PC-3 (cell line): ENCODE measurements at regions not wholly inside any gene's neighbourhood (a gene's known extent, or its start where the extent isn't known, plus 50 kb on each side); places are given as distances from the start of the nearest gene placed in this dataset.
A peak's percentile ranks its signal among the peaks of the same experiment; 100 is the strongest.
"Not testable (repeated sequence)": the region's sequence is repeated elsewhere in the genome, so short reads cannot be mapped to it uniquely, and the experiment has no call there.

Experiments
- ATAC-seq: fragments of 200-7000 bp; cut with Tn5 transposase; 2 replicates; pipeline ENCODE4 v1.9.1; 2020; ENCODE audit warnings: mild to moderate bottlenecking, moderate library complexity
- BruUV-seq: library from RNA; stranded (reverse); fragments of 400-500 nt; replicated peaks from 2 replicates; lab custom pipeline; 2021; lab: Mats Ljungman, UMichigan
- CTCF ChIA-PET: fragments of 300-600 bp; sonication (Branson Sonifier 250); formaldehyde crosslinking; loops from one replicate; lab custom pipeline; 2022; ENCODE audit warnings: antibody characterized with exemption; lab: Charles Lee
- POLR2A ChIA-PET: fragments of 300-600 bp; sonication (Branson Sonifier 250); formaldehyde crosslinking; loops from one replicate; lab custom pipeline; 2022; ENCODE audit warnings: antibody characterized with exemption; ENCODE audit not compliant: unreplicated experiment; lab: Charles Lee
- DNase-seq: peaks from one replicate; pipeline ENCODE4 v3.0.0-alpha.2; 2015
- H2AFZ ChIP-seq: fragments of 300-600 bp; sonication (generic); 2 replicates; pipeline ENCODE4 v1.6.0; 2016; ENCODE audit warnings: antibody characterized with exemption, low read length
- H3F3A ChIP-seq: fragments of 300-600 bp; sonication (generic); one replicate; pipeline ENCODE4 v1.6.0; 2017; ENCODE audit warnings: antibody characterized with exemption, low read length, control low read depth, mild to moderate bottlenecking; ENCODE audit not compliant: unreplicated experiment
- H3K27ac ChIP-seq: fragments of 300-600 bp; sonication (generic); 2 replicates; pipeline ENCODE4 v1.5.1; 2016; ENCODE audit warnings: mild to moderate bottlenecking, low read length
- H3K27me3 ChIP-seq: fragments of 300-600 bp; sonication (generic); 2 replicates; pipeline ENCODE4 v1.6.1; 2016; ENCODE audit warnings: low read length, mixed read lengths
- H3K36me3 ChIP-seq: fragments of 300-600 bp; sonication (generic); 2 replicates; pipeline ENCODE4 v1.6.1; 2016; ENCODE audit warnings: low read depth, mixed run types, low read length, mixed read lengths
- H3K4me1 ChIP-seq: fragments of 300-600 bp; sonication (generic); 2 replicates; pipeline ENCODE4 v1.5.1; 2016; ENCODE audit warnings: low read length; ENCODE audit not compliant: insufficient read depth
- H3K4me2 ChIP-seq: fragments of 300-600 bp; sonication (generic); 2 replicates; pipeline ENCODE4 v1.6.0; 2016; ENCODE audit warnings: low read length
- H3K4me3 ChIP-seq: fragments of 300-600 bp; sonication (generic); 2 replicates; pipeline ENCODE4 v1.5.1; 2016; ENCODE audit warnings: mild to moderate bottlenecking, low read length, mixed read lengths
- H3K79me2 ChIP-seq: fragments of 300-600 bp; sonication (generic); 2 replicates; pipeline ENCODE4 v1.6.1; 2017; ENCODE audit warnings: low read length, mixed read lengths
- H3K9ac ChIP-seq: fragments of 300-600 bp; sonication (generic); 2 replicates; pipeline ENCODE4 v1.6.0; 2016; ENCODE audit warnings: mild to moderate bottlenecking, low read length
- H3K9me2 ChIP-seq: fragments of 300-600 bp; sonication (generic); replicated peaks from 2 replicates; pipeline ENCODE4 v1.6.1; 2016; ENCODE audit warnings: mixed run types, low read length, mixed read lengths
- H3K9me3 ChIP-seq: fragments of 300-600 bp; sonication (generic); 2 replicates; pipeline ENCODE4 v1.6.1; 2016; ENCODE audit warnings: low read length, mixed read lengths
- H4K20me1 ChIP-seq: fragments of 300-600 bp; sonication (generic); 2 replicates; pipeline ENCODE4 v1.6.1; 2016; ENCODE audit warnings: low read length, mixed read lengths
- CTCF ChIP-seq: fragments of 300-600 bp; sonication (generic); conservative IDR thresholded peaks from 2 replicates; pipeline ENCODE4 v1.5.1; 2017; ENCODE audit warnings: antibody characterized with exemption, low read depth, mild to moderate bottlenecking, low read length
- EZH2 ChIP-seq: fragments of 300-600 bp; sonication (generic); IDR thresholded peaks from one replicate; pipeline ENCODE4 v1.6.1; 2017; ENCODE audit warnings: antibody characterized with exemption, mild to moderate bottlenecking, low read length; ENCODE audit not compliant: unreplicated experiment
- EZH2phosphoT487 ChIP-seq: fragments of 300-600 bp; sonication (generic); IDR thresholded peaks from 2 replicates; pipeline ENCODE4 v1.6.1; 2018; ENCODE audit warnings: mild to moderate bottlenecking, antibody characterized with exemption, low read length, borderline replicate concordance
- intact Hi-C: fragments of 100-400 bp; cut with micrococcal nuclease; formaldehyde crosslinking; loops from 2 replicates; pipeline ENCODE4 v1.9.0; 2023

GRCh38 chr1:199918196-199918769 is 109.2 kb upstream of the NR5A2 start:
- Histone ChIP-seq H3K9me3 (no peaks in the 10 kb centered on the region), H3K4me1 (peaks cover 12% of the 10 kb centered on the region), H3F3A (no peaks in the 10 kb centered on the region), H3K79me2 (no peaks in the 10 kb centered on the region), H3K36me3 (no peaks in the 10 kb centered on the region), H2AFZ (no peak overlapping the region), H3K4me3 (no peak overlapping the region), H3K4me2 (peak overlapping the region; percentile 5; the same call in 1 of the 2 replicates), H4K20me1 (no peaks in the 10 kb centered on the region), H3K9ac (no peak overlapping the region), H3K9me2 (no peaks in the 10 kb centered on the region), H3K27me3 (no peaks in the 10 kb centered on the region), H3K27ac (no peak overlapping the region)
- no peak for TF ChIP-seq CTCF
- TF ChIP-seq EZH2, result no peak
- no peak for TF ChIP-seq EZH2phosphoT487
- POLR2A ChIA-PET, result no interaction called here
- CTCF ChIA-PET, result interaction anchor here (0.8 kb wide), 1 partner anchor 137 kb away, joined by 5 read pairs; no protein-coding TSS in a partner anchor
- intact Hi-C loops, result no loop called here
- DNase-seq (peak; percentile 60), ATAC-seq (peak; percentile 74)
- no TSS peak for BruUV-seq

- Histone ChIP-seq H3K9me2 (no peaks in the 10 kb centered on the region), H3K9me3 (no peaks in the 10 kb centered on the region), H2AFZ (no peak overlapping the region), H3F3A (no peaks in the 10 kb centered on the region), H3K4me2 (no peak overlapping the region), H3K4me1 (peaks cover 12% of the 10 kb centered on the region), H3K36me3 (no peaks in the 10 kb centered on the region), H3K27ac (no peak overlapping the region), H3K27me3 (no peaks in the 10 kb centered on the region), H3K9ac (no peak overlapping the region), H4K20me1 (no peaks in the 10 kb centered on the region), H3K79me2 (no peaks in the 10 kb centered on the region), H3K4me3 (no peak overlapping the region)
- TF ChIP-seq EZH2, result no peak
- TF ChIP-seq CTCF, result no peak
- TF ChIP-seq EZH2phosphoT487, result no peak
- ATAC-seq (no peak), DNase-seq (no peak)
- BruUV-seq, result no TSS peak
- ChIA-PET POLR2A (interaction anchor here (0.5 kb wide), 1 partner anchor 117 kb away, joined by 3 read pairs; no protein-coding TSS in a partner anchor), CTCF (no interaction called here)
- intact Hi-C loops, result loop anchor here (10.0 kb wide), 1 partner anchor 56 kb away; no protein-coding TSS in a partner anchor
Measured at GRCh38 chr1:199920635-199921034, 106.9 kb upstream of the NR5A2 start.

GRCh38 chr1:199929556-199929955 is 98.0 kb upstream of the NR5A2 start:
- Histone ChIP-seq H3K27me3 (0 out of 2 replicates have a peak, but pooled peaks cover 5% of the 10 kb centered on the region), H4K20me1 (no peaks in the 10 kb centered on the region), H3K9me3 (no peaks in the 10 kb centered on the region), H3F3A (no peaks in the 10 kb centered on the region), H3K27ac (no peak overlapping the region), H3K9ac (no peak overlapping the region), H3K79me2 (no peaks in the 10 kb centered on the region), H3K4me1 (peaks cover 4% of the 10 kb centered on the region; the same call in 1 of the 2 replicates), H3K36me3 (no peaks in the 10 kb centered on the region), H3K4me3 (no peak overlapping the region), H3K4me2 (no peak overlapping the region), H3K9me2 (0 out of 2 replicates have a peak, but pooled peaks cover 4% of the 10 kb centered on the region), H2AFZ (no peak overlapping the region)
- DNase-seq, result no peak
- intact Hi-C loops, result loop anchor here (10.0 kb wide), 1 partner anchor 65 kb away; no protein-coding TSS in a partner anchor
- no peak for TF ChIP-seq CTCF
- TF ChIP-seq EZH2phosphoT487, result no peak
- TF ChIP-seq EZH2, result no peak
- no peak for ATAC-seq
- ChIA-PET CTCF (no interaction called here), POLR2A (no interaction called here)
- no TSS peak for BruUV-seq

- CTCF ChIA-PET, BruUV-seq, intact Hi-C loops: not testable (repeated sequence)
Measured at GRCh38 chr1:199930067-199930466, 97.4 kb upstream of the NR5A2 start.

More at GRCh38 chr1:199930067-199930466, 97.4 kb upstream of the NR5A2 start:
- H4K20me1 ChIP-seq, H2AFZ ChIP-seq, ATAC-seq, POLR2A ChIA-PET, H3K9me2 ChIP-seq, H3K4me1 ChIP-seq, H3K36me3 ChIP-seq, H3K79me2 ChIP-seq, DNase-seq, H3K4me2 ChIP-seq, H3F3A ChIP-seq, H3K9me3 ChIP-seq, H3K27ac ChIP-seq, H3K4me3 ChIP-seq, H3K9ac ChIP-seq, H3K27me3 ChIP-seq: not testable (repeated sequence)
